ENCODE measurements at regions not wholly inside any gene's neighbourhood (a gene's known extent, or its start where the extent isn't known, plus 50 kb on each side); places are given as distances from the start of the nearest gene placed in this dataset.

GRCh38 chr13:34738254-34738992, 203.6 kb upstream of the NBEA start:
- in situ Hi-C loops (cut with MboI; ENCODE audit: low sequenced_read_pairs), result no loop called here
- no peak for TF ChIP-seq NFE2L2 (IDR thresholded peaks at IDR 0.05; ENCODE audit: low read depth, low read length)
- no peak for TF ChIP-seq BHLHE40 (IDR thresholded peaks at IDR 0.05; ENCODE audit: low read depth, low read length)
- no peak for TF ChIP-seq FOS (IDR thresholded peaks at IDR 0.05; ENCODE audit: low read depth, low read length)
- TF ChIP-seq, protein P1, sequence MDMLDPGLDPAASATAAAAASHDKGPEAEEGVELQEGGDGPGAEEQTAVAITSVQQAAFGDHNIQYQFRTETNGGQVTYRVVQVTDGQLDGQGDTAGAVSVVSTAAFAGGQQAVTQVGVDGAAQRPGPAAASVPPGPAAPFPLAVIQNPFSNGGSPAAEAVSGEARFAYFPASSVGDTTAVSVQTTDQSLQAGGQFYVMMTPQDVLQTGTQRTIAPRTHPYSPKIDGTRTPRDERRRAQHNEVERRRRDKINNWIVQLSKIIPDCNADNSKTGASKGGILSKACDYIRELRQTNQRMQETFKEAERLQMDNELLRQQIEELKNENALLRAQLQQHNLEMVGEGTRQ (IDR thresholded peaks at IDR 0.05; ENCODE audit: low read depth, low read length), result no peak
- no peak for TF ChIP-seq CTCF (conservative IDR thresholded peaks at IDR 0.05; ENCODE audit: low read depth, low read length)
- TF ChIP-seq POLR2A (IDR thresholded peaks at IDR 0.05; ENCODE audit: low read depth, low read length), result no peak
- TF ChIP-seq, protein P2, sequence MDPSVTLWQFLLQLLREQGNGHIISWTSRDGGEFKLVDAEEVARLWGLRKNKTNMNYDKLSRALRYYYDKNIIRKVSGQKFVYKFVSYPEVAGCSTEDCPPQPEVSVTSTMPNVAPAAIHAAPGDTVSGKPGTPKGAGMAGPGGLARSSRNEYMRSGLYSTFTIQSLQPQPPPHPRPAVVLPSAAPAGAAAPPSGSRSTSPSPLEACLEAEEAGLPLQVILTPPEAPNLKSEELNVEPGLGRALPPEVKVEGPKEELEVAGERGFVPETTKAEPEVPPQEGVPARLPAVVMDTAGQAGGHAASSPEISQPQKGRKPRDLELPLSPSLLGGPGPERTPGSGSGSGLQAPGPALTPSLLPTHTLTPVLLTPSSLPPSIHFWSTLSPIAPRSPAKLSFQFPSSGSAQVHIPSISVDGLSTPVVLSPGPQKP (IDR thresholded peaks at IDR 0.05; ENCODE audit: borderline replicate concordance, low read depth, low read length), result no peak
- no peak for TF ChIP-seq RCOR1 (IDR thresholded peaks at IDR 0.05; ENCODE audit: insufficient replicate concordance, low read length)
- no peak for TF ChIP-seq MXI1 (IDR thresholded peaks at IDR 0.05; ENCODE audit: borderline replicate concordance, low read depth, low read length)
- TF ChIP-seq CHD1 (IDR thresholded peaks at IDR 0.05; ENCODE audit: low read depth, low read length), result no peak
- no peak for TF ChIP-seq MAZ (IDR thresholded peaks at IDR 0.05; ENCODE audit: borderline replicate concordance, low read depth, low read length)
- TF ChIP-seq RAD21 (IDR thresholded peaks at IDR 0.05; ENCODE audit: low read length), result no peak
- no peak for TF ChIP-seq SMC3 (IDR thresholded peaks at IDR 0.05; ENCODE audit: low read depth, low read length)
- TF ChIP-seq CEBPB (IDR thresholded peaks at IDR 0.05; ENCODE audit: low read depth, low read length), result no peak
- TF ChIP-seq RFX5 (IDR thresholded peaks at IDR 0.05; ENCODE audit: low read depth, low read length), result no peak
- WGBS, 2 experiments (ENCODE audit: extremely low coverage in 2 of 2, insufficient read length in 1 of 2), result no CpG with 5 or more reads among the region's 7 CpGs
- no peaks in the 10 kb centered on the region for H3K36me3 ChIP-seq (ENCODE audit: control insufficient read depth, insufficient read depth, low read length)
- H2BK15ac ChIP-seq (ENCODE audit: low read depth, low read length), result no peak overlapping the region
- H4K5ac ChIP-seq (ENCODE audit: low read depth, low read length), result no peak overlapping the region
- no peaks in the 10 kb centered on the region for H3K79me1 ChIP-seq (ENCODE audit: low read depth in 1 of 2, low read length in 2 of 2)
- no peak overlapping the region for H3K9ac ChIP-seq (ENCODE audit: low read depth, low read length)
- ATAC-seq (ENCODE audit: low read depth) (no peak), DNase-seq (no peak)
- no peaks in the 10 kb centered on the region for H4K20me1 ChIP-seq (ENCODE audit: insufficient read depth, low read length)
- no peak overlapping the region for H2AK5ac ChIP-seq (ENCODE audit: low read depth, low read length)
- intact Hi-C loops (cut with micrococcal nuclease), result no loop called here
- H3K27ac ChIP-seq (ENCODE audit: insufficient read depth, low read length), result no peak overlapping the region
- ChIA-PET CTCF (no interaction called here), POLR2A (ENCODE audit: unreplicated experiment) (no interaction called here)
- H3K9me3 ChIP-seq (ENCODE audit: control insufficient read depth, insufficient read depth, low read length), result no peaks in the 10 kb centered on the region
- H3K4ac ChIP-seq (ENCODE audit: low read depth, low read length), result no peak overlapping the region
- no peak overlapping the region for H2BK5ac ChIP-seq (ENCODE audit: low read depth, low read length, poor library complexity, severe bottlenecking)
- H3K56ac ChIP-seq (ENCODE audit: extremely low read depth, insufficient read depth, low read length), result no peak overlapping the region
- H2AFZ ChIP-seq (replicated peaks; ENCODE audit: low read length, poor library complexity), result no peak overlapping the region
- H3K18ac ChIP-seq (ENCODE audit: low read depth, low read length), result no peak overlapping the region
- H3K14ac ChIP-seq (replicated peaks; ENCODE audit: low read depth, low read length), result no peak overlapping the region
- H3K4me1 ChIP-seq (ENCODE audit: control insufficient read depth, insufficient read depth, low read length), result no peaks in the 10 kb centered on the region
- no peak overlapping the region for H3K4me3 ChIP-seq (ENCODE audit: insufficient read depth, low read depth, low read length)
- H3K4me2 ChIP-seq (ENCODE audit: low read depth, low read length), result no peak overlapping the region
- no peak overlapping the region for H2BK120ac ChIP-seq (ENCODE audit: low read depth, low read length)
- dilution Hi-C loops (cut with HindIII; ENCODE audit: low sequenced_read_pairs, unreplicated experiment), result no loop called here
- H4K91ac ChIP-seq (ENCODE audit: insufficient read depth, low read depth, low read length), result no peak overlapping the region
- no peak overlapping the region for H2AK9ac ChIP-seq (replicated peaks; ENCODE audit: low read depth, low read length, poor library complexity)
- H3K27me3 ChIP-seq (ENCODE audit: control insufficient read depth, insufficient read depth, low read length), result no peaks in the 10 kb centered on the region
- no peaks in the 10 kb centered on the region for H3K9me1 ChIP-seq (ENCODE audit: insufficient read depth, low read length)
- H4K8ac ChIP-seq (ENCODE audit: low read depth in 2 of 2, low read length in 2 of 2), result no peak overlapping the region
- no peak overlapping the region for H3K23ac ChIP-seq (ENCODE audit: low read depth, low read length)
- H2BK20ac ChIP-seq (ENCODE audit: low read depth, low read length), result no peak overlapping the region
- no TSS peak for BruUV-seq (replicated peaks)

All from IMR-90 (cell line).